NCI-H460 (cell line): ENCODE measurements at regions not wholly inside any gene's neighbourhood (a gene's known extent, or its start where the extent isn't known, plus 50 kb on each side); places are given as distances from the start of the nearest gene placed in this dataset.
A peak's percentile ranks its signal among the peaks of the same experiment; 100 is the strongest.
"Not testable (repeated sequence)": the region's sequence is repeated elsewhere in the genome, so short reads cannot be mapped to it uniquely, and the experiment has no call there.

Source experiments
- DNase-seq: peaks from one replicate; pipeline ENCODE4 v3.0.0-alpha.2; 2016; ENCODE audit warnings: low read depth; ENCODE audit errors: extremely low read depth

DNA sequence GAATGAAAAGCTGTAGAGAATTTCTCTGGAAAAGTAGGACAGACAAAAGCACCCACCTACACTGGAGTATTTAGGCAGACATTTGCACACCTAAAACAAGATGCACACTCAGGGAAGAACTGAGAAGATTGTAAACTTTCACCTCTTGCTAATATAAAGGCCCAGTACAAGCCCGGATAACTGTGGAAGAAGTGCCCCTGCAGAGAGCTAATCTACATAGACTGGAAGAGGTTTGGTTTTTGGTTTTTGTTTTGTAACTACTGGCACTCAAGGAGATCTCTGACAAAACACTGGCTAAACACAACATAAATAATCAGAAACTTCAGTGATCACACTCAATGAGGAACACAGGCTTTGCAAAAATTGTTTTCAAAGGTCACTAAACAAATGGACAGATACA lies 782.2 kb upstream of the SLC8A1 start:
- no peak for DNase-seq

- no peak for DNase-seq
Measured at GRCh38 chr2:41241325-41242000, 789.6 kb upstream of the SLC8A1 start.

DNA sequence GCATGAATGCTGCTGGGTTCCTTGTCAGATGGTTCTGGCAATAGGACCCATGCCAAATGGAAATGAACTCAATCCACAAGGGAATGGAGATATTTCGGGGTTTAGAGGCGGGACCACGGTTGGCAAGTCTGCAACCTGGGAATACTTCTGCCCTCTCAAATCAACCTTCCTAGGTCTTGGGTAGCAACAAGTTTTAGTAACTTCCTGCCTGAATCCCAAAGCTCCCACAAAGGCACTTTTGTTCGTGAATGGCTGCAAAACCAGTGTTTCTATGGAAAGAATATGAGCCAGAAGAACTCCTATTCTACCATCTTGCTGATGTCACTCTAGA lies 790.1 kb upstream of the SLC8A1 start:
- no peak for DNase-seq

DNA sequence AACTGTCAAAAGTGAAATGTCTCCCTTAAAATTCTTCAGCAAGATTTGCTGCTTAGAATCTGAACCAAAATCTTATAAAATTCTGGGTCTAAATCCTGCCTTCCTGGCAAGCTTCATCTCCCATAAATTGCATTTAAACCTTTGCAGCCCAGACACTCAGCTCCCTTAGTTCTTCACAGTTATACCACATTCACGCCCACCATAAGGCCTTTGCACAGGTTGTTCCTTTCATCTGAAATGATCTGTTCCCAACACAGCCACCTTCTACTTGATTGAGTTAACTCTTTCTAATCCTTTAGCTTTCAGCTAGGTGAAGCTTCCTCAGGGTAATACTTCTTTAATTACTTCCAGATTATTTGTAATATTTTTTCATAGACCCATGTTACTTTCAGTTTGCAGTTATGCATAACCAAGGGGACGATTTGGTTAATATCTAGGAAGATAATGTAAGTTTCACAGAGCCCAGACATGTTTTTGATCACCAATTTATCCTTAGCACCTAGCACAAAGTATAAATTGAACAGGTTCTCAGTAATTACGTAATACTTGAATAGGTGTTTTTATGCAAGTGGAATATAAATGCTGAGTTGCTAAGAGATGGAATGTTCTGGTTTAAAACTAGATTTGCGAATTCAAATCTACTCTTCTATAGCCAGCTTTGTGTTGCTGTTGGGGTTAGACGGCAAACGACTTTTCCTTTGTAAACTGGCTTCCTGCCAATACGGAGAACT lies 779.7 kb upstream of the PKDCC start:
- DNase-seq = no peak

GRCh38 chr2:41283079-41283775 lies 764.6 kb upstream of the PKDCC start:
- no peak for DNase-seq

GRCh38 chr2:41293491-41293890 lies 754.3 kb upstream of the PKDCC start:
- no peak for DNase-seq

- DNase-seq = peak; percentile 77
Measured at GRCh38 chr2:41294331-41294730, 753.5 kb upstream of the PKDCC start.

GRCh38 chr2:41313082-41313481 lies 734.7 kb upstream of the PKDCC start:
- no peak for DNase-seq

GRCh38 chr2:41314511-41315070 lies 733.2 kb upstream of the PKDCC start:
- no peak for DNase-seq

- DNase-seq = no peak
Measured at GRCh38 chr2:41319437-41319836, 728.4 kb upstream of the PKDCC start.

DNA sequence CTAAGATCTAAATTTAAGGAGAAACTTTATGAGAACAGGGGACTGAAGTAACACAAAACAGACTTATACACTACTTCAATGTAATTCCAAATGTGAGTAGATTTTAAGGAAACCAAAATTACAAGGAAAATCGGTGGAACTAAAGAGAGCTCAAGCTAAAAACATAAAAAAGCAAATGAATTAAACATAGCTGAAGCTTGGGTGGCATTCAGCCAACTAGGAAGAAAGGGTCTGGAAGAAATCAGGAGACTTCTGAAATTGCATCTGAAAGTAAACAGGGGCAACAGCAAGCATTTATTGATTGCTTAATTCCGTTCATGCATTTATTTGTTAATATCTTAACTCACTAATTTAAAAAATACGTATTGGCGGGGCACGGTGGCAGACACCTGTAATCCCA lies 727.3 kb upstream of the PKDCC start:
- DNase-seq = no peak

DNA sequence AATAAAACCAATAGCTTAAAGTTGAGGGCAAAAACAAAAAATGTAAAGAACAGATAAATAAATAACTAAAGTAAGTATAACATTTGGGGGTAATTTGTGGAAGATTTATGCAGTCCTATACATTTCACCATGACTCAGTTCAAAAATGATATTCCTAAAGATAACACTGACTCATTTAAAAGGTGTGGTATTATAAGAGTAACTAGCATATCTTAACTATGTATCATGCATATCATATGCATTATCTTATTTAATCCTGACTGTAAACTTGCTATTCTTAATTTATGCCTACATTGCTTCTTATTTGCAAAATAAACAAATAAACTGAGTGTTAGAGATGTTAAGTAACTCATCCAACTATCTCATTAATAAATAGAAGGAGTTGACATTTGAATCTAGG lies 726.5 kb upstream of the PKDCC start:
- no peak for DNase-seq

- no peak for DNase-seq
Measured at GRCh38 chr2:41326851-41327250, 721.0 kb upstream of the PKDCC start.

DNA sequence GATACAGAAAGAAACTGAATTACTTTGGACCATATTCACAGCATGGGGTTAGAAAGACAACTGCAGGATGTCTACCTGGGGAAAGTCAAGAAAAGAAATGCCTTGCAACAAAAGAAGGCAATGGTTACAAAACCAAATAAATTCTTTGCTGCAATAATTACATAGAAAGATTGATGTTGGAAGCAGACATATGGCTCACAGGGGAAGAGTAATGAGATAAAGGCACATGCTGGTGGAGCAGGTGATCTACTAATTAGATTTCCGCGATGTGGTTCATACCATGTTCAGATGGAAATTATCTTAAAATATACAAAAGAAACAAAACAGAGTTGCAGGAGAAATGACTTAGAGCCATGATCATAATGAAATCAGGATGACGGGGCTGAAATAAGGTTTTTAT lies 718.8 kb upstream of the PKDCC start:
- DNase-seq = no peak

DNA sequence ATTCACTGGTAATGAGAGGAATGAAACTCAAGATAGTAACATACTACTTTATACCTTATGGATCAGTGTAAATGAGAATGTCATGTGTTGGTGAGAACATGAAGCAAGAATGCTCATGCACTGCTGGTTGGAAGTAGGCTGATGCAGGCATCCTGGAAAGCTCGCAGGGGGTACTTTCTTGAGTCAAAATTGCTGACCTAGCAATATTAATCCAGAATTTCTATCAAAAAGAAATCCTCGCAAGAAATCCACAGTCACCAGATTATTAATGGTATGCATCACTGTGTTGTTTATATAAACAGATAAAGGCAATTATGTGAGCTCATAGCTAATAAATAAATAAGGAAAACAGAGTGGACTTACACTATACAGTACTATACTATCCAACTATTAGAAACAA lies 713.7 kb upstream of the PKDCC start:
- DNase-seq = no peak

DNA sequence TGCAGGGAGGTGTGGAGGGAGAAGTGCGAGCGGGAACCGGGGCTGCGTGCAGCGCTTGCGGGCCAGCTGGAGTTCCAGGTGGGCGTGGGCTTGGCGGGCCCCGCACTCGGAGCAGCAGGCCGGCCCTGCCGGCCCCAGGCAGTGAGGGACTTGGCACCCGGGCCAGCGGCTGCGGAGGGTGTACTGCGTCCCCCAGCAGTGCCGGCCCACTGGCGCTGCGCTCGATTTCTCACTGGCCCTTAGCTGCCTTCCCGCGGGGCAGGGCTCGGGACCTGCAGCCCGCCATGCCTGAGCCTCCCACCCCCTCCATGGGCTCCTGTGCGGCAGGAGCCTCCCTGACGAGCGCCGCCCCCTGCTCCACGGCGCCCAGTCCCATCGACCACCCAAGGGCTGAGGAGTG lies 712.2 kb upstream of the PKDCC start:
- DNase-seq = not testable (repeated sequence)

- no peak for DNase-seq
Measured at GRCh38 chr2:41337956-41338355, 709.9 kb upstream of the PKDCC start.

- no peak for DNase-seq
Measured at GRCh38 chr2:41344529-41344928, 703.3 kb upstream of the PKDCC start.

GRCh38 chr2:41353060-41353459 lies 694.8 kb upstream of the PKDCC start:
- DNase-seq = no peak

GRCh38 chr2:41355794-41356193 lies 692.0 kb upstream of the PKDCC start:
- no peak for DNase-seq

GRCh38 chr2:41364842-41365241 lies 683.0 kb upstream of the PKDCC start:
- no peak for DNase-seq

- no peak for DNase-seq
Measured at GRCh38 chr2:41375901-41376300, 671.9 kb upstream of the PKDCC start.
